GM20000 (cell line): ENCODE measurements at regions not wholly inside any gene's neighbourhood (a gene's known extent, or its start where the extent isn't known, plus 50 kb on each side); places are given as distances from the start of the nearest gene placed in this dataset.

Experiments used
- DNase-seq: peaks from one replicate; pipeline ENCODE4 v3.0.0; 2012; ENCODE audit warnings: low spot score
- CTCF ChIP-seq: IDR thresholded peaks from 2 replicates; pipeline ENCODE4 v1.5.1; 2012; ENCODE audit warnings: mild to moderate bottlenecking, control low read depth; ENCODE audit errors: extremely low read depth, missing control alignments

- no peak for TF ChIP-seq CTCF
- DNase-seq: no peak
Measured at GRCh38 chr17:72063262-72063661, 57.6 kb upstream of the SOX9 start.

GRCh38 chr17:72063756-72064450 is 56.9 kb upstream of the SOX9 start:
- DNase-seq: no peak
- no peak for TF ChIP-seq CTCF

GRCh38 chr17:72064606-72065193 is 56.1 kb upstream of the SOX9 start:
- DNase-seq: no peak

GRCh38 chr17:72065556-72065955 is 55.3 kb upstream of the SOX9 start:
- no peak for DNase-seq
- no peak for TF ChIP-seq CTCF

More at GRCh38 chr17:72064606-72065193, 56.1 kb upstream of the SOX9 start:
- TF ChIP-seq CTCF: no peak

GRCh38 chr17:72068643-72069042 is 52.2 kb upstream of the SOX9 start:
- DNase-seq: no peak
- no peak for TF ChIP-seq CTCF

- no peak for TF ChIP-seq CTCF
- DNase-seq: no peak
Measured at GRCh38 chr17:72069586-72070202, 51.1 kb upstream of the SOX9 start.
